ENCODE measurements at regions not wholly inside any gene's neighbourhood (a gene's known extent, or its start where the extent isn't known, plus 50 kb on each side); places are given as distances from the start of the nearest gene placed in this dataset.

GRCh38 chr11:10379871-10380568 is 75.0 kb upstream of the AMPD3 start:
- TF ChIP-seq, protein P1, sequence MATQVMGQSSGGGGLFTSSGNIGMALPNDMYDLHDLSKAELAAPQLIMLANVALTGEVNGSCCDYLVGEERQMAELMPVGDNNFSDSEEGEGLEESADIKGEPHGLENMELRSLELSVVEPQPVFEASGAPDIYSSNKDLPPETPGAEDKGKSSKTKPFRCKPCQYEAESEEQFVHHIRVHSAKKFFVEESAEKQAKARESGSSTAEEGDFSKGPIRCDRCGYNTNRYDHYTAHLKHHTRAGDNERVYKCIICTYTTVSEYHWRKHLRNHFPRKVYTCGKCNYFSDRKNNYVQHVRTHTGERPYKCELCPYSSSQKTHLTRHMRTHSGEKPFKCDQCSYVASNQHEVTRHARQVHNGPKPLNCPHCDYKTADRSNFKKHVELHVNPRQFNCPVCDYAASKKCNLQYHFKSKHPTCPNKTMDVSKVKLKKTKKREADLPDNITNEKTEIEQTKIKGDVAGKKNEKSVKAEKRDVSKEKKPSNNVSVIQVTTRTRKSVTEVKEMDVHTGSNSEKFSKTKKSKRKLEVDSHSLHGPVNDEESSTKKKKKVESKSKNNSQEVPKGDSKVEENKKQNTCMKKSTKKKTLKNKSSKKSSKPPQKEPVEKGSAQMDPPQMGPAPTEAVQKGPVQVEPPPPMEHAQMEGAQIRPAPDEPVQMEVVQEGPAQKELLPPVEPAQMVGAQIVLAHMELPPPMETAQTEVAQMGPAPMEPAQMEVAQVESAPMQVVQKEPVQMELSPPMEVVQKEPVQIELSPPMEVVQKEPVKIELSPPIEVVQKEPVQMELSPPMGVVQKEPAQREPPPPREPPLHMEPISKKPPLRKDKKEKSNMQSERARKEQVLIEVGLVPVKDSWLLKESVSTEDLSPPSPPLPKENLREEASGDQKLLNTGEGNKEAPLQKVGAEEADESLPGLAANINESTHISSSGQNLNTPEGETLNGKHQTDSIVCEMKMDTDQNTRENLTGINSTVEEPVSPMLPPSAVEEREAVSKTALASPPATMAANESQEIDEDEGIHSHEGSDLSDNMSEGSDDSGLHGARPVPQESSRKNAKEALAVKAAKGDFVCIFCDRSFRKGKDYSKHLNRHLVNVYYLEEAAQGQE (IDR thresholded peaks at IDR 0.05; ENCODE audit: insufficient read depth in 1 of 2, low read depth in 2 of 2, low read length in 1 of 2), result no peak
- TF ChIP-seq CTCF (IDR thresholded peaks at IDR 0.05), result no peak
